K562 (cell line): ENCODE measurements at regions not wholly inside any gene's neighbourhood (a gene's known extent, or its start where the extent isn't known, plus 50 kb on each side); places are given as distances from the start of the nearest gene placed in this dataset.

Experiments used
- ATAC-seq: fragments of 200-7000 bp; cut with Tn5 transposase; 3 replicates; pipeline ENCODE4 v1.9.1; 2020; ENCODE audit warnings: moderate library complexity
- BruUV-seq: library from RNA; stranded (reverse); fragments of 400-500 nt; replicated peaks from 2 replicates; lab custom pipeline; 2021; lab: Mats Ljungman, UMichigan
- CTCF ChIA-PET: fragments of 300-600 bp; formaldehyde crosslinking; extraction: SDS; loops from one replicate; lab custom pipeline; 2021; ENCODE audit warnings: low intra/inter-chr PET ratio; lab: Yijun Ruan, JAX
- POLR2A ChIA-PET: fragments of 300-600, 350-650 bp; sonication (Branson Sonifier 250); formaldehyde crosslinking; extraction: SDS; loops from one replicate; lab custom pipeline; 2021; ENCODE audit warnings: antibody characterized with exemption, inconsistent platforms; lab: Yijun Ruan, JAX
- DNase-seq, 4 experiments: peaks; one replicate each; pipeline versions ENCODE4 v3.0.0 to v3.0.0-alpha.2; 2011 to 2018; ENCODE audit warnings: low spot score in 3 of 4, mixed read lengths in 3 of 4; ENCODE audit errors: extremely low read depth in 1 of 4
- FAIRE-seq: peaks from 2 replicates; lab custom pipeline; 2011; peaks lifted over from hg19 to GRCh38; lab: Jason Lieb, UNC
- H2AFZ ChIP-seq: 2 replicates; pipeline ENCODE4 v1.6.0; 2011; ENCODE audit warnings: low read depth, low read length, control low read depth, inconsistent platforms
- H3K27ac ChIP-seq: fragments of 200-600 bp; 3 replicates; pipeline ENCODE4 v1.8.0; 2011; ENCODE audit warnings: low read depth, mild to moderate bottlenecking, control low read depth, inconsistent platforms, low read length, moderate library complexity, mixed read lengths; ENCODE audit errors: extremely low read depth
- H3K27me3 ChIP-seq, 2 experiments: fragments of 300-600 bp in 1 of 2; 2 replicates in 1 of 2; 3 replicates in 1 of 2; pipeline versions ENCODE4 v1.6.0 to v1.8.0; 2011; ENCODE audit warnings: inconsistent platforms in 2 of 2, low read length in 2 of 2, mild to moderate bottlenecking in 1 of 2, mixed read lengths in 1 of 2, moderate library complexity in 1 of 2; ENCODE audit not compliant: control insufficient read depth in 2 of 2, insufficient read depth in 2 of 2
- H3K36me3 ChIP-seq: fragments of 300-600 bp; 3 replicates; pipeline ENCODE4 v1.8.0; 2011; ENCODE audit warnings: mild to moderate bottlenecking, low read length, inconsistent platforms; ENCODE audit not compliant: control insufficient read depth, insufficient read depth
- H3K4me1 ChIP-seq, 2 experiments: fragments of 200-600 bp in 1 of 2; replicated peaks in 1 of 2; 2 replicates in 1 of 2; 3 replicates in 1 of 2; pipeline versions ENCODE4 v1.5.1 to v1.8.0; 2011; ENCODE audit warnings: inconsistent platforms in 2 of 2, low read length in 2 of 2, mild to moderate bottlenecking in 1 of 2, mixed read lengths in 1 of 2, moderate library complexity in 1 of 2; ENCODE audit not compliant: control insufficient read depth in 2 of 2, insufficient read depth in 2 of 2
- H3K4me2 ChIP-seq: 2 replicates; pipeline ENCODE4 v1.6.1; 2011; ENCODE audit warnings: low read length, control low read depth, inconsistent platforms, mixed read lengths; ENCODE audit not compliant: insufficient read depth
- H3K4me3 ChIP-seq: fragments of 200-600 bp; sonication (generic), shearing (Covaris generic); 2 replicates; pipeline ENCODE4 v1.5.1; 2016; ENCODE audit warnings: control low read depth, inconsistent platforms
- H3K79me2 ChIP-seq: fragments of 200-600 bp; 3 replicates; pipeline ENCODE4 v1.8.0; 2011; ENCODE audit warnings: low read length, inconsistent platforms; ENCODE audit not compliant: control insufficient read depth, insufficient read depth
- H3K9ac ChIP-seq, 2 experiments: 2 replicates each; pipeline versions ENCODE4 v1.6.0 to v1.6.1; 2011; ENCODE audit warnings: low read depth in 2 of 2, low read length in 2 of 2, control low read depth in 1 of 2, inconsistent platforms in 1 of 2, mild to moderate bottlenecking in 1 of 2, mixed read lengths in 1 of 2; ENCODE audit not compliant: insufficient read depth in 1 of 2
- H3K9me1 ChIP-seq: one replicate; pipeline ENCODE4 v1.6.0; 2011; ENCODE audit warnings: inconsistent platforms, mild to moderate bottlenecking, low read length, moderate library complexity; ENCODE audit not compliant: control insufficient read depth, insufficient read depth
- H3K9me3 ChIP-seq: replicated peaks from 2 replicates; pipeline ENCODE4 v1.5.1; 2011; ENCODE audit warnings: low read depth, low read length, inconsistent platforms; ENCODE audit not compliant: control insufficient read depth, insufficient read depth
- H4K20me1 ChIP-seq: replicated peaks from 2 replicates; pipeline ENCODE4 v1.6.1; 2011; ENCODE audit warnings: low read length, inconsistent platforms, mixed read lengths; ENCODE audit not compliant: control insufficient read depth, insufficient read depth
- DEAF1 ChIP-seq: fragments of 450-650 bp; formaldehyde crosslinking; IDR thresholded peaks from 2 replicates; pipeline ENCODE4 v1.4.0; 2020; ENCODE audit warnings: mild to moderate bottlenecking, moderate library complexity
- FOXA3 ChIP-seq, 2 experiments: fragments of 450-650 bp in 1 of 2; sonication (generic) in 1 of 2; formaldehyde crosslinking; IDR thresholded peaks in 1 of 2; conservative IDR thresholded peaks in 1 of 2; 2 replicates each; pipeline versions ENCODE4 v1.4.0 to v1.8.0; 2020 to 2022; ENCODE audit warnings: mild to moderate bottlenecking in 2 of 2, missing genetic modification reagents in 1 of 2
- JUND ChIP-seq, 2 experiments: IDR thresholded peaks; 2 replicates in 1 of 2; 3 replicates in 1 of 2; pipeline ENCODE4 v1.6.1; 2011; ENCODE audit warnings: borderline replicate concordance in 2 of 2, low read depth in 2 of 2, low read length in 2 of 2, improper control_type of control experiment in 1 of 2, missing biosample characterization in 1 of 2, missing genetic modification characterization in 1 of 2, missing genetic modification reagents in 1 of 2
- SREBF1 ChIP-seq: fragments of 150-350 bp; IDR thresholded peaks from 2 replicates; pipeline ENCODE4 v1.6.1; 2014; ENCODE audit warnings: antibody characterized with exemption, low read depth, low read length, borderline replicate concordance
- ZBTB11 ChIP-seq, 3 experiments: fragments of 200-800 bp in 1 of 3; fragments of 250-450 bp in 1 of 3; fragments of 450-650 bp in 1 of 3; sonication (Bioruptor Pico) in 1 of 3; sonication (Bioruptor generic) in 1 of 3; formaldehyde crosslinking in 1 of 3; IDR thresholded peaks; 2 replicates each; pipeline versions ENCODE4 v1.6.1 to v1.8.0; 2016 to 2022; ENCODE audit warnings: mild to moderate bottlenecking in 2 of 3, missing genetic modification characterization in 2 of 3, missing compliant biosample characterization in 1 of 3, moderate library complexity in 1 of 3
- ZNF232 ChIP-seq: sonication (generic); formaldehyde crosslinking; IDR thresholded peaks from 2 replicates; pipeline ENCODE4 v1.8.0; 2022; ENCODE audit warnings: mild to moderate bottlenecking, missing genetic modification reagents
- ZNF316 ChIP-seq: fragments of 450-650 bp; IDR thresholded peaks from 2 replicates; pipeline ENCODE4 v1.6.1; 2016
- WGBS: fragments of 100-300 bp; shearing (Covaris generic); methylation state at CpG from one replicate; pipeline ENCODE4 v1.1.6; 2016; ENCODE audit warnings: low coverage, mixed read lengths; ENCODE audit not compliant: insufficient coverage; ENCODE audit errors: missing lambda C conversion rate; 5-methylcytosine and 5-hydroxymethylcytosine counted together
- in situ Hi-C: fragments of 300-500 bp; cut with MboI; formaldehyde crosslinking; loops from 4 replicates; pipeline ENCODE4 v1.15.0; 2018; ENCODE audit warnings: inconsistent platforms, mixed read lengths
- intact Hi-C: fragments of 100-400 bp; cut with micrococcal nuclease; formaldehyde crosslinking; loops from 2 replicates; pipeline ENCODE4 v1.14.2; 2022

GRCh38 chr5:143887903-143888665 lies 76.1 kb downstream of the HMHB1 start (continued):
- TF ChIP-seq JUND (IDR thresholded peaks at IDR 0.05; ENCODE audit: borderline replicate concordance, low read depth, low read length) (no peak), JUND (tag; IDR thresholded peaks at IDR 0.05; ENCODE audit: borderline replicate concordance, low read depth, low read length) (no peak), ZNF232 (CRISPR knock-in tag) (no peak), FOXA3 (CRISPR knock-in tag; conservative IDR thresholded peaks at IDR 0.05 in 1 of 2, IDR thresholded peaks at IDR 0.05 in 1 of 2) (no peak), DEAF1 (CRISPR knock-in tag) (no peak), SREBF1 (no peak)

GRCh38 chr5:143888912-143889311 lies 77.0 kb downstream of the HMHB1 start:
- ATAC-seq (no peak), DNase-seq (no peak), FAIRE-seq (no peak)
- CTCF ChIA-PET, result no interaction called here
- Histone ChIP-seq H3K27me3 (no peaks in the 10 kb centered on the region), H3K4me3 (no peak overlapping the region), H3K36me3 (no peaks in the 10 kb centered on the region), H2AFZ (no peak overlapping the region), H3K9ac (no peak overlapping the region), H3K4me1 (no peaks in the 10 kb centered on the region)
- TF ChIP-seq ZBTB11 (CRISPR knock-in tag; IDR thresholded peaks at IDR 0.05), result no peak
- peak; percentile 42; the same call in 1 of the 2 replicates for TF ChIP-seq ZNF316
- TF ChIP-seq, all 486 proteins: peak for 1
- BruUV-seq, result no TSS peak
- in situ Hi-C loops, result no loop called here
- no peak overlapping the region for H3K4me2 ChIP-seq
- no peaks in the 10 kb centered on the region for H3K9me3 ChIP-seq
- no peaks in the 10 kb centered on the region for H3K9me1 ChIP-seq
- POLR2A ChIA-PET, result interaction anchor here (0.6 kb wide), 1 partner anchor 249 kb away, joined by 3 read pairs; no protein-coding TSS in a partner anchor
- no peak overlapping the region for H3K27ac ChIP-seq
- 0% methylated on average over 3 of the region's 3 CpGs for WGBS
- no peaks in the 10 kb centered on the region for H4K20me1 ChIP-seq
- H3K79me2 ChIP-seq, result no peaks in the 10 kb centered on the region
- intact Hi-C loops, result no loop called here
